ENCODE measurements at regions not wholly inside any gene's neighbourhood (a gene's known extent, or its start where the extent isn't known, plus 50 kb on each side); places are given as distances from the start of the nearest gene placed in this dataset.

DNA sequence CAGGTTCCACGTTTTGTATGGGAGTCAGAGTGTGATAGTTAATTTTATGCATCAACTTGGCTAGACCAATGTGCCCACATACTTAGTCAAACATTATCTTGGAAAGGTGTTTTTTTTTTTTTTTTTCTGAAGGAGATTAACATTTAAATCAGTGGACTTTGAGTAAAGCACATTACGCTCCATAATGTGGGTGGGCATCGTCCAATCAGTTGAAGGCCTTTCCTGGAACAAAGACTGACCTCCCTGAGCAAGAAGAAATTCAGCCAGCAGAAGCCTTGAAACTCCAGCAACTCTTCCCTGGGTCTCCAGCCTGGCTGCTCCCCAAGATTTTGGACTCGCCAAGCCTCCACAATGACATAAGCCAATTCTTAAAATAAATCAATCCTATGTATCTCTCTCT, 711.4 kb downstream of the MTRR start:
- DNase-seq = no peak

DNA sequence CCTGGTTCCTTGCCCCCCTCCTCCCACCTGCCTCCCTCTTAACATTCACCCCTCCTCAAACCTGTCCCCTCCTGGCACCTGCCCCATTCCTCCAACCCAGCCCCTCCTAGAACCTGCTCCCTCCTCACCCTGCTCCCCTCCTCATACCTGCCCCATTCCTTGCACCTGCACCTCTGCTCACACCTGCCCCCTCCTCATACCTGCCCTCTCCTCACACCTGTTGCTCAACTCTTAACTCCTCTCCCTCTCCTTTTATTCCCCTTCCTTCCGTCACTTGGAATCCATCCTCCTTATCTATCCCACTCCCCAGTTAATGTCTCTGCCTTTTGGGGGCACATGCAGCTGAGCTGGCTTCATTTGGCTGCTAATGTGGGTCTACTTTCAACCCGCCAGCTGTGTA, 712.1 kb downstream of the MTRR start:
- no peak for DNase-seq

DNA sequence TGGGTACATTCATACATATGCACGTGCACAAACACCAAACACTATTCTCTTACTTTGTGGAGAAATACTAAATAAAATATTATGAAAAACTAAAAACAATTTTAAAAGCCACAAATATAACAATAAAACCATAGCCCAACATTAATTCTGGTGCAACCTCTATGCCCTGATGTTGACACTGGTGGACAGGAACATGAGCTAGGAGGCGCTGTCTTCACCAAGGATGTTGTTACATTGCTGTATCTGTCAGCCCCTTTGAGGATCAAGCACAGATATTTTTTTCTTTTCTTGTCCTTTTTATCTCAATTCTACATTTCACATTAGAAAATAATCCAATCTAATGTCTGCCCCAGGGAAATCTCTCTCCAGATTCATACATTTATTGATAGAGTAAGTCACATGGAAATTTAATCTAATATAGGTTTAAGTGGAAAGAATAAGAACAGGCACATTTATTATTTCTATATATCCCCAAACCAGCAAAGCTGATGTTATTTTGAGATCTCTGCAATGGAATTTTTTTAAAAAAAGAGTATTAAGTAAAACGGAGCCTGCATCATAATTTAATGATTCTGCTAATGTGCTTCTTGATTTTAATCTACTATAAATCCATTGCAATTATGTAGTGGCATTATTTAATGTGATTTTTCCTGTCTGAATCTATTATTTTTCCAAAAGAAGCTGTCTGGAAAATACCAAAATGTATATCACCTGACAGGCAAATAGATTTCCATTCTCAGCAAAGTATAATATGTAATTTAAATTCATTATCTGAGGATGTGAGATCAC, 716.5 kb downstream of the MTRR start:
- no peak for DNase-seq

DNA sequence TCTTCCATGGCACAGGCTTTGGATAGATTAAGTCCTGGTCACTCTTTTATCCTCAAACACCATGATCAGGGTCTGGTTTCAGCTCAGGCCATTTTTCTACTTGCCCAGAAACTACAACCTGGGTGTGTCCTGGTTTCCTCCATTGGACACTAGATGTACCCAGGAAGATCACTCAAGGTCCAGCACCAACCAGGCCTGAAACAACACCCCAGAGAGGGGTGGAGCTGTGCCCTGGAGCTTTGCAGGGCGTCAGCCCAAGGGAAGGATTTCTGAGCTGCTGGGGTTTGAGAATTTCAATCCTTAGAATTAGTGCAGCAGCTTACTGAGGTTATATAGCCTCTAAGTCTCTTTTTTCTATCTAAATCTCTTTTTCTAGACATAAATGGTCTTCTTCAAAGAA, 722.0 kb downstream of the MTRR start:
- no peak for DNase-seq

DNA sequence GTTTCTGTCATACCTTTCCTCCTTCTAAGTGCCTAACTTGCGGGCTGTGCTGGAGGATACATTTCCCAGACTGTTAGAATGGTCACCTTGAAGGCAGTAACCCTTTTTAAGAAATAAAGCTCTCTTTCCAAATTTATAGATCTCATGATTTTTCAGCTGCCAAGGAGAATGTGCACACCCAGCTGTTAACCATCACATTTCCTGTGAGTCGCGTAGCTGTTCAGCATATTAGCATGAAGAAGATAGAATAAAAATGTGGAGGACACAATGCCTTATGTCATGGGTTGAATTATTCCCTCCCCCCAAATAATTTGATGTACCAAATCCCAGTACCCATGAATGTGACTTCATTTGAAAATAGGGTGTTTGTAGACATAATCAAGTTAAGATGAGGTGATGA, 729.4 kb downstream of the MTRR start:
- no peak for DNase-seq

DNA sequence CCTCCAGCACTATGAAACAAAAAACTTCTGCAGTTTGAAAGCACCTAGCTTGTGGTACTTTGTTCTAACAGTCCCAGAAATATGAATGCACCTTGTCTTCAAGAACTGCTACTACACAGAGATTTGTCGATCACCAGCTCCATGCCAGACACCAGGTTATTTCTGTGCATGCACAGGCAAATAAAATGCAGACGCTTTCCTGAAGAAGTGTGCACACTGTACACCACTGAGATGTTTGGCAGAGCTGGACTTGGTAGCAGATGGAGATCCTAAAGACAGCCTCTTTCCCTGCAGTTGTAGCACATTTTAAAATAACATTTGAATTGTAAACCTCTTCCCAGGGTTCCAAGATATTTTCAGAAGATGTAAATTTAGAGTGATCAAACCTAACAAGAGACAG, 730.0 kb downstream of the MTRR start:
- DNase-seq = no peak

DNA sequence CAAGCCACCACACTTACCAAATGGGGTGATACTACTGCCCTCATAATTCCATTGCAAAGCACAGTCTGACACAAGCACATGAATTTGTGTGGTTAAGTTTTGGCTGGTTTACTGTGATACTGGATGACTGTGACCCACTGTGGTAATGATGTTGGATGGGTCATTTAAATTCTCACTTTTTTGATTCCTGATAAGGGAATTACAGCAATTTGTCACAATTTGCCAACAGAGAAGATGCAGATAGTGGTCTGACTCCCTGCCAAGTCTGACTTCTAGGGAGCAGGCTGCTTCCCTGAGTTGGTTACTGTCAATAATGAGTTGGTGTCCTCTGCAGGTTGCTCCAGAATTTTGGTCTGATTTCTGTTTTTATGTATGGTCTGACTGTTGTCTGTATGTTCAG, 731.9 kb downstream of the MTRR start:
- no peak for DNase-seq

DNA sequence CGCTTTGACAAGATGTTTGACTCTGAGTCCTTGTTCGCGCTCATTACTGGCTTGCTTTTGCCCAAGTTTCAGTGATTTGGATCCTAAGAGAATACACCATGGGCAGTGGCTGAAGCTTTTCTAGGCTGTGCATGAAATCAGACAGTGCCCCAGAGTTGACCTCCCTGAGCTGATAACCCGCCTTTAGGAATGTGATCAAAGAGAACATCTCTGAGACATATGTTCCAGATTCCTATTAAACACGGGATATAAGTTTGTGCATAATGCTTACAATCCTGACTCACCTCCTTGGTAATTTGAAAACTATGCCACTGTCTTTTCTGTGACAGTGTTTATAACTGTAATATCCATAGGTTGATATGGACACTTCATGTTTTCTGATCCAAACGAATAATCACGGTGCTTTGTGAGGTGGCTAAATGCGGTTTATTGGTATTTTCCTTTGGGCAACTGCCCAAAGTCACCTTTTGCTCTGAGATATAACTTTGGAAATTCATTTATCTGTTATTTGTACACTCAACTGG, 732.9 kb downstream of the MTRR start:
- no peak for DNase-seq

DNA sequence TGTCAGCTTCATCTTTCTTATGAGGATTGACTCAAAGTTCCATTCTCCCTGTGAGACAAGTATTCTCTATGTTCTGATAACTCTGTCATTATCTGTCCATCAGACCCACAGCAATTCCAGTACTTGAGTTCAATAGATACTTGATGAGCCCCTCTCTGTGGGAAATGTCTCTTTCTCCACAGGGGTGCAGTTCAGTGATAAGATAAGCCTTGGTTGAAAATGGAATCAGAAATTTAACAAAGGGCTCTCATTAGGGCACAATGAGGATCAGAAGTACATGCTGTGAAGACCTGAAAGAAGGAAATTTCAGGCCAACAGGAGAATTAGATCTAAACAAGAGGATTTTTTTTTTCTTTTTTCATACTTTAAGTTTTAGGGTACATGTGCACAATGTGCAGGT, 737.3 kb downstream of the MTRR start:
- no peak for DNase-seq

DNA sequence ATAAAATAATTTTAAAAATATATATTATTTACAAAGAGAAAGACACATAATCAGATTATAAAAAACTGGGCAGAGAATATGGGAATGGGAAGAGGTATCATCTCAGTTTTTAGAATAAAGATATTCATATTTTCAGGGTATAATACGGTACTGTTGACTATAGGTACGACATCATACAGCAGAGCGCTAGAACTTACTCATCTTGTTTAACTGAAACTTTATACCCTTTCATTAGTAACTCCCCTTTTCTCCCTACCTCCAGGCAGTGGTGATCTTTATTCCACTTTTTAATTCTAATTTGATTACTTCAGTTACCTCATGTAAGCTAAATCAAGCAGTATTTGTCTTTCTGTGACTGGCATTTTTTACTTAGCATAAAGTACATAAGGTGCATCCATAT, 742.1 kb downstream of the MTRR start:
- no peak for DNase-seq

DNA sequence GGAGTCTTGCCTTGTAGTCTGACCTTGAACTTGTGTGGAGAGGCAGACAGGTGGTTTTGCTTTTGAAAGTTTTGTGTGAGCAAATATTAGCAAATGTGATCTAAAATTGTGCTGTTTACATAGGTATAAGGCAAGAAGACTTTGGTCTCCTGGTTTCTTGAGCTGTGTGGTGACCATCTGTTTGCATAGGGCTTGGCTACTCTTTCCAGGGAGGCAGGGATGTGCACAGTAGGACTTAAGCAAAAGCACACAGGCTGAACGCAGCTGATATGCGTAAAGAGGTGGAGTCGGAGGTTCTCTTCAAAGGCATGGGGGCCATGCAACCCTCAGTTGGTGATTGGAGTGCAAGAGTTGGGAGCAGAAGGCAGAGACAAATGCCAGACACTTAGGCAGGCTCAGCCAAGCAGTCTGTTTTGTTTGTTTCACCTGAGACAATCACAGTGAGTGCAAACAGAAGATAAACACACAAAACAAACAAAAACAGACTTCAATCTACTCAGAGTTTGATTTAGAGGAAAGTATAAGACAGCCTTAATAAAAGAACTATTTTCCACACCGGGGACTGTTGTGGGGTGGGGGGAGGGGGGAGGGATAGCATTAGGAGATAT, 744.2 kb downstream of the MTRR start:
- DNase-seq = no peak

DNA sequence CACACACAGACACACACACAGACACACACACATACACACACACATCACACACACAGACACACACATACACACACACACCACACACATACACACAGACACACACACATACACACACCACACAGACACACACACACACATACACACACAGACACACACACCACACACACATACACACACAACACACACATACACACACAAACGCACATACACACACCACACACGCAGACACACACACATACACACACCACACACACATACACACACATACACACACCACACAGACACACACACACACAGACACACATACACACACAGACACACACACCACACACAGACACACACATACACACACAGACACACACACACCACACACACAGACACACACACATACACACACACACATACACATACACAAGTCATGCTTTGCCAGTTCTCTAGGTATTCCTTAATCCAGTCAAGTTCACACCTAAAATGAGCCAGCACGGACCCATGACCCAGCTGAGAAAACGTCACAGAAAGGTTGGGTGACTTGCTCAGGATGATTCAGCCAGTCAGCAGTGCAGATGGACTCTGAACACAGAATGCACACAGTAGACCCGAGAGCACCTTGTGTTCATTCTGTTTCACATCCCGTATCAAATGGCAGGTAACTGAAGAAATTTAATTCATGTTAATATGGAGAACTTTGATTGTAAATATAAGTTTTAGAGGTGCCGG, 746.4 kb downstream of the MTRR start:
- DNase-seq = no peak

DNA sequence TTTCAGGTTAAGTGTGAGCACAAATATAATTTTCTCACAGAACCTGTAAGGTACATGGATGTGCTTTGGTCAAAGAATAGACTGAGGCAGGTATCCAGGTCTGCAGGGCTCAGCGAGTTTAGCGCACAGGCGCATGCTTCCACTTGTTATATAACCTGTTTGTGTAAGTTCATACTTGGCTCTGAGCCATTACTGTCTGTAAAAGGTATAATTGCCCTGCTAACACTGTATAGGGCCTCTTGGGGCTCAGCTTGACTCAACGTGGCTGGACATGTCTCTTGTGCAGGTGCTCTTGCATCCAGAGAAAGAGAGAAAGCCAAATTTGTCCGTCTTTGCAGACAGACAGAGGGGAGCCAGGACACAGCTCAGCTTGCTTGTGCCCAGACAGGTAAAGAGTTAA, 759.6 kb downstream of the MTRR start:
- DNase-seq = no peak

DNA sequence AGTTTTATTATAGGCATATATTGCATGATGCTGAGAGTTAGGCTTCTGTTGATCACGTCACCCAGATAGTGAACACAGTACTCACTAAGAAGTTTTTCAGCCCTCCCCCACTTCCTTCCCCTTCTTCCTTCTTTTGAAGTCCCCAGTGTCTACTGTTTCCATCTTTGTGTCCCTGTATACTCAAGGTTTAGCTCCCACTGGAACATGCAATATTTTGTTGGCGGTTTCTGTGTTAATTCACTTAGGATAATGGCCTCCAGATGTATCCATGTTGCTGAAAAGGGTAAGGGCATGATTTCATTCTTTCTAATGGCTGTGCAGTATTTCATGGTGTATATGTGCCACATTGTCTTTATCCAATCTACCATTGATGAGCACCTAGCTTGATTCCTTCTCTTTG, 764.3 kb downstream of the MTRR start:
- no peak for DNase-seq

DNA sequence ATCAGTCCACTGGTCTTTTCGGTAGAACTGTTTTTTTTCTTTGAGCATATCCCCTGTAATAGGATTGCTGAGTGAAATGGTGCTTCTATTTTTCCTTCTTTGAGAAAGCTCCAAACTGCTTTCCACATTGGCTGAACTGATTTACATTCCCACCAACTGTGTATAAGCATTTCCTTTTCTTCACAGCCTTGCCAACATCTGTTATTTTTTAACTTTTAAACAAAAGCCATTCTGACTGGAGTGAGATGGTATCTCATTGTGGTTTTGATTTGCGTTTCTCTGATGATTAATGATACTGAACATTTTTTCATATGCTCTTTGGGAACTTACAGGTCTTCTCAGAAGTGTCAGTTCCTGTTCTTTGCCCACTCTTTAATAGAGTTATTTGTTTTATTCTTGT, 764.7 kb downstream of the MTRR start:
- DNase-seq = no peak

DNA sequence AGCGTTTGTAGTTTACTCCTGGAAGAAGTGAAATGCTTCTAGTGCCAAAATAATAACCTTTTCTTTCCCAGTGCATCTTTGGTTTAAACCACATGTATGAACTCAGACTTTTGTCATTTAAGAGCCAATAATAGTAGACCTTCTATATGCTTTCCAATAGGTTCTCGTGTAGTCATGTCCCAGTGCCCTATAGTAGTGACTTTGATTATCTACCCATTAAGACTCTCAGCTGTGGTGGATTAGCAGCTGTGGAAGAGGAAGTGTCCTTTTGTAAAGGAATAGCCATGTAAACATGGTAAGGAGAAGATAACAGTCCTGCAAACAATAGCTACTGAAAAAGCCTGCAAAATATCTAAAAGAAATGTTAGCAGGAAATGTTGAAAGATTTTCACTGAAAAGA, 765.3 kb downstream of the MTRR start:
- DNase-seq = no peak

DNA sequence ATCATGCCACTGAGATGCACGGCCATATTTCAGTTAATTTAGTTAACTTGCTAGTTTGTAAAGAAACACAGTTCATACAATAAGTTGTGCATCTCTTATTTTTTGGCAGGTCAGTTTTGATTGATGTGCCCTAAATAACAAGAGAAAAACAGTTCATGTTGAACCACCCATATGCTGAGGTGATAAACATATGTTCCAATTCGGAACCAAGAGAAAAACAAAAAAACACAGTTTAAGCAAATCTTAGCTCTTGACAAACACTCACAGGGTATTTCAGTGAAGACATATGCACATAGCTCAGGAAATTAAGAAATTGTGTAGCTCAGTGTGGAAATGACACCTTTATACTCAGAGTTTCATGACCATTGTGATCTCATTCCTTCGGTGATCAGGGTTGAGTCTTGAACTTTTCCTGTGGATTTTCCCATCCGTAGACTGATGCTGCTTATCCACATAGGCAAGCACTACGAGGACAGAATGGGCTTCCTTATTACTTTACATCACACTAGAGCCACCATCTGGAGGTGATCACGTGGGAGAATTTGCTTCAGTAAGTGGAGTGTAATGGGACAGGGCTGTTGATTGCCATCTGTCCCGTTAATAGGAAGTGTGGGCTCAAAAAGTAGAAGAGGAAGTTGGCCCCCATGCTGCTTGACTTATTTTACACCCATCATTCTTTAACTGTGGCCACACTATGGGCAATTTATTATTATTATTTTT, 773.0 kb downstream of the MTRR start:
- DNase-seq = no peak

DNA sequence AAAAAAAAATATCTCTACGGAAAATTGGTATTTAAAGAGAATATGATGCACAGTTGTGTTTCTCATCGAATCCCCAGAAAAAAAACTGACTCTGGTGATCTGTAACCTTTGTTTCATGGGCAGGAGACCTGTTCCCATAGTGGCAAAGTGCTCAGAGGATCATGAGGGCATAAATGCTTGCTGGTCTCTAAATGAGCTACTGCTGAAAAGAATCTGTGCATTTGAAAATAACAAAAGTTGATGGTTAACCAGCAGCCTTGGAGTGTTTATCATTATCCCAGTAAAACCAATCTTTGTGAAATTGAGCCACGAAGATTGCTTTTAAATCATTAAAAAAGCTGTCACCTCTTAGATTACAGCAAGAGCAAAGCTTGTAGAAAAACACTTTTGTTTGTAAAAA, 775.4 kb downstream of the MTRR start:
- DNase-seq = no peak

DNA sequence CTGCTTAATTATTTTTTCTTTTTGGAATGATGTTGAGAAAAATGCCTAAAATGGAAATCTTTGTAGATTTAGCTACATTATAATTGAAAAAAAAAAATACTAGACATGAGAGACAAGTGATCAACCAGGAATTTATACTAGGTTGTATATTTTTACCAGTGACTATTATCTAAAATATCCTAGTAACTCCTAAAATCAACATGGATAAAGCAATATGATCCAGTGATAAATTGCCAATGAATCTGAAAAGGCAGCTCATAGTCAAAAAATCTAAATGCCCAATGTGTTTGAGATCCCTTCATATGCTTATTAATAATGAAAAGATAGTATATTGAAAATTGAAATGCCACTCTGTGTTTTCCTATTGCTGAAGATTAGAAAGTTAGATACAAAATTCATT, 778.2 kb downstream of the MTRR start:
- DNase-seq = no peak

DNA sequence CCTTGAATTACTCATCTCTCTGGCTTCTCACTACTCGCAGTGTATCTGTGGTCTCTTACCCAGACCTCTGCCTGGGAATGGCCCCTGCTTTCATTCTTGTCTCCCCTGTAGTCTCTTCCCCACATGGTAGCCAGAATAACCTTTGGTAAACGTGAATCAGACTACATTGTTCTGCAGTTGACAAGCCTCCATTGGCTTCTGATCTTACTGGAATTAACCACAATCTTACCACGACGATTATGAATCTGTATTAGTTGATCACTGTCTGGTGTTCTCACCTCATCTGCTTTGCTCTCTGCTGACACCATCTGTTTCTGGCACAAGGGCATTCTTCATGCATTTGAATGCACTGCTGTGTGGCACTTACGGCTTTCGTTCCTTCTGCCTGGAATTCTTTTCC, 781.2 kb downstream of the MTRR start:
- DNase-seq = no peak

DNA sequence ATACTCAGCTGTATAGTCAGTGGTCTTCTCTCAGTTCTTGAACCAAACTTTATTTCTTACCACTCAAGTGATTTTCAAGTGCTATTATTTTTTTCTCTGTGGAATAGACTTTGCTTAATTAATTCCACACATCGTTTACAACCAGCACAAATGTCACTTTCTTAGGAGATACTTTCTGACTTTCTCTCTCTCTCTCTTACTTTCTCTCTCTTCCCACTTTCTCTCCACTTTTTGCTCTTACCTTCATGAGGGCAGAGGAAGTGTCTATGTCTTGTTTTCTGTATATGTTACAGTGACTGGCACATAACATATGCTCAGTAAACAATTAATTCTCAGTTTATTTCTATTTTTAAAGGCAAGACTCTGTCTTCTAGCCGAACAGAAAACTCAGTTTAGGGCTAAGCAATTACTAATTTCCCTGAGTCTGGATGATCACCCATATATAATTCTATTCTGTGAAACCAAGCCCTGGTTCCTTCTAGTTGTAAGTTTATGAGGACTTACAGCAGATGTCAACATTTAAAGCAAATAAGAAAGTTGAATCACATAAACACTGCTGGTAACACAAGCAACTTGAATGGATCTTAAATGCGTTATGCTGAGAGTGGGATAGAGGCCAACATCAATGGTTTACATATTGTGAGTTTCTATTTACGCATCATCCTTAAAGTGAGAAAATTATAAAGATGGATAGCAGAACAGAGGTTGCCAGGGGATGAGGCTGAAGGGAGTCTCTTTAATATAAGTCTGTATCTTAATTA, 791.4 kb downstream of the MTRR start:
- no peak for DNase-seq

DNA sequence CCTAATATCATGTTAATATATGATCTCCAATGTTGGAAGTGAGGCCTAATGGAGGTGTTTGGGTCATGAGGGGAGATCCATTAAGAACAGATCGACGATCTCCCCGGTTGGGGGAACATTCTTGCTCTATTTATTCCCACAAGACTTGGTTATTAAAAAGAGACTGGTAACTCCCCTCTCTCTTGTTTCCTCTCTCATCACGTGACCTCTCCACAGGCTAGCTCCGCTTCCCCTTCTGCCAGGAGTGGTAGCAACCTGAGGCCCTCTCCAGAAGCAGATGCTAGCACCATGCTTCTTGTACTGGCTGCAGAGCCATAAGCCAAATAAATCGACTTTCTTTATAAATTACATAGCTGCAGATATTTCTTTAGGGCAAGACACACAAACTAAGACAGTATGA, 794.4 kb downstream of the MTRR start:
- DNase-seq = no peak

DNA sequence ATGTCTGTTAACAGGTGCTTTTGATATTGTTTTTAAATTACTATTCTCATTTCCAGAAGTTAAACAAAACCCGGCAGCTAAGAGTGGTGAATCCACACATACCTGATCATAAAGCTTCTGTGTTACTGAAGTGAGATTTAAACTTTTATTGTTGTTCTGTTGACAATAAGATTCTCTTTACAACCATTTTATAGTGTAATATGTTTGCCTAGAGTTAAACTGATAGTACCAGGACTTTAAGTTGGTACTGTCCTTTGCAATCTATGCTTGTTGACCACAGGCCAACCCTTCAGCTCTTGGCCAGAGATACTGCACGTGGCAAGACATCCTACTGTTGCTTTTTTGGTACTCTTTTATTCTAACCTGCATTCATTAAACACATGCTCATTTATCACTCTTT, 806.2 kb downstream of the MTRR start:
- DNase-seq = no peak

Data from CD4-positive, alpha-beta T cell treated with Interleukin-4 for 4 hours (primary cell).